ENCODE measurements at regions not wholly inside any gene's neighbourhood (a gene's known extent, or its start where the extent isn't known, plus 50 kb on each side); places are given as distances from the start of the nearest gene placed in this dataset.

GRCh38 chr2:59183070-59183469 lies 941.9 kb upstream of the FANCL start:
- TF ChIP-seq POLR2A (IDR thresholded peaks at IDR 0.05; ENCODE audit: low read length) (no peak), GATA1 (IDR thresholded peaks at IDR 0.05; ENCODE audit: low read depth, low read length) (no peak)
